Endodermal cell (in vitro differentiated cells): ENCODE measurements at regions not wholly inside any gene's neighbourhood (a gene's known extent, or its start where the extent isn't known, plus 50 kb on each side); places are given as distances from the start of the nearest gene placed in this dataset.

Experiments used
- DNase-seq: peaks from one replicate; pipeline ENCODE4 v3.0.0-alpha.2; 2017
- H3K27ac ChIP-seq: 2 replicates; pipeline ENCODE4 v1.5.1; 2013; ENCODE audit warnings: mild to moderate bottlenecking, low read depth, low read length, moderate library complexity
- H3K27me3 ChIP-seq: 2 replicates; pipeline ENCODE4 v1.6.1; 2013; ENCODE audit warnings: mild to moderate bottlenecking, low read length, moderate library complexity; ENCODE audit not compliant: insufficient read depth, control insufficient read depth, poor library complexity, severe bottlenecking
- H3K36me3 ChIP-seq: 2 replicates; pipeline ENCODE4 v1.7.0; 2013; ENCODE audit warnings: mild to moderate bottlenecking, low read length, moderate library complexity; ENCODE audit not compliant: control insufficient read depth, insufficient read depth
- H3K4me1 ChIP-seq: one replicate; pipeline ENCODE4 v1.7.0; 2013; ENCODE audit warnings: low read length; ENCODE audit not compliant: control insufficient read depth, insufficient read depth
- H3K4me3 ChIP-seq: 2 replicates; pipeline ENCODE4 v1.5.1; 2013; ENCODE audit warnings: mild to moderate bottlenecking, low read length, moderate library complexity
- H3K9ac ChIP-seq: 2 replicates; pipeline ENCODE4 v1.6.1; 2013; ENCODE audit warnings: mild to moderate bottlenecking, low read length, moderate library complexity; ENCODE audit not compliant: poor library complexity, severe bottlenecking; ENCODE audit errors: extremely low read depth
- H3K9me3 ChIP-seq: 2 replicates; pipeline ENCODE4 v1.6.1; 2013; ENCODE audit warnings: mild to moderate bottlenecking, low read length, moderate library complexity; ENCODE audit not compliant: control insufficient read depth
- H3K27ac Mint-ChIP-seq: 2 replicates; pipeline ENCODE4 v1.8.0; 2020; ENCODE audit warnings: mixed read lengths
- H3K27me3 Mint-ChIP-seq: 2 replicates; pipeline ENCODE4 v1.8.0; 2021; ENCODE audit warnings: mild to moderate bottlenecking, mixed read lengths; ENCODE audit not compliant: insufficient read depth
- H3K36me3 Mint-ChIP-seq: 2 replicates; pipeline ENCODE4 v1.8.0; 2020; ENCODE audit warnings: low read depth, mixed read lengths
- H3K4me1 Mint-ChIP-seq: 2 replicates; pipeline ENCODE4 v1.8.0; 2020; ENCODE audit warnings: mixed read lengths
- H3K4me3 Mint-ChIP-seq: 2 replicates; pipeline ENCODE4 v1.8.0; 2020; ENCODE audit warnings: mild to moderate bottlenecking, moderate library complexity, mixed read lengths
- H3K9me3 Mint-ChIP-seq: 2 replicates; pipeline ENCODE4 v1.8.0; 2020; ENCODE audit warnings: mild to moderate bottlenecking, mixed read lengths
- WGBS, 2 experiments: methylation state at CpG; one replicate each; pipeline versions ENCODE4 v1.1.5 to v1.1.7; 2013; ENCODE audit warnings: missing lambda C conversion rate in 2 of 2, mixed read lengths in 1 of 2; ENCODE audit not compliant: insufficient coverage in 1 of 2, insufficient read length in 1 of 2; 5-methylcytosine and 5-hydroxymethylcytosine counted together
- TF ChIP-seq, protein P1 (sequence below): fragments of 200-600 bp; sonication (generic); conservative IDR thresholded peaks from 2 replicates; pipeline ENCODE4 v1.5.0; 2021; ENCODE audit warnings: antibody characterized with exemption, mild to moderate bottlenecking

- H3K27ac ChIP-seq, result no peak overlapping the region
- TF ChIP-seq, protein P1, sequence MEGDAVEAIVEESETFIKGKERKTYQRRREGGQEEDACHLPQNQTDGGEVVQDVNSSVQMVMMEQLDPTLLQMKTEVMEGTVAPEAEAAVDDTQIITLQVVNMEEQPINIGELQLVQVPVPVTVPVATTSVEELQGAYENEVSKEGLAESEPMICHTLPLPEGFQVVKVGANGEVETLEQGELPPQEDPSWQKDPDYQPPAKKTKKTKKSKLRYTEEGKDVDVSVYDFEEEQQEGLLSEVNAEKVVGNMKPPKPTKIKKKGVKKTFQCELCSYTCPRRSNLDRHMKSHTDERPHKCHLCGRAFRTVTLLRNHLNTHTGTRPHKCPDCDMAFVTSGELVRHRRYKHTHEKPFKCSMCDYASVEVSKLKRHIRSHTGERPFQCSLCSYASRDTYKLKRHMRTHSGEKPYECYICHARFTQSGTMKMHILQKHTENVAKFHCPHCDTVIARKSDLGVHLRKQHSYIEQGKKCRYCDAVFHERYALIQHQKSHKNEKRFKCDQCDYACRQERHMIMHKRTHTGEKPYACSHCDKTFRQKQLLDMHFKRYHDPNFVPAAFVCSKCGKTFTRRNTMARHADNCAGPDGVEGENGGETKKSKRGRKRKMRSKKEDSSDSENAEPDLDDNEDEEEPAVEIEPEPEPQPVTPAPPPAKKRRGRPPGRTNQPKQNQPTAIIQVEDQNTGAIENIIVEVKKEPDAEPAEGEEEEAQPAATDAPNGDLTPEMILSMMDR, result no peak
- H3K4me1 ChIP-seq, result no peaks in the 10 kb centered on the region
- WGBS, 2 experiments, result 91 to 95% methylated on average over 5 to 7 of the region's 7 CpGs
- no peak for DNase-seq
- no peaks in the 10 kb centered on the region for H3K27me3 Mint-ChIP-seq
- no peaks in the 10 kb centered on the region for H3K27me3 ChIP-seq
- H3K9ac ChIP-seq, result no peak overlapping the region
- H3K36me3 Mint-ChIP-seq, result no peaks in the 10 kb centered on the region
- no peaks in the 10 kb centered on the region for H3K9me3 ChIP-seq
- H3K4me1 Mint-ChIP-seq, result peaks cover 13% of the 10 kb centered on the region
- no peak overlapping the region for H3K4me3 Mint-ChIP-seq
- H3K4me3 ChIP-seq, result no peak overlapping the region
- H3K36me3 ChIP-seq, result no peaks in the 10 kb centered on the region
- no peaks in the 10 kb centered on the region for H3K9me3 Mint-ChIP-seq
- H3K27ac Mint-ChIP-seq, result no peak overlapping the region
These were observed 239.5 kb downstream of the GXYLT1 start for GRCh38 chr12:41905073-41905758.

GRCh38 chr12:41904041-41904440 lies 240.6 kb downstream of the GXYLT1 start:
- TF ChIP-seq, protein P1, result no peak
- WGBS, 2 experiments, result 94 to 96% methylated on average over 4 of the region's 4 CpGs
- H3K4me1 ChIP-seq, result no peaks in the 10 kb centered on the region
- no peak overlapping the region for H3K4me3 ChIP-seq
- no peak overlapping the region for H3K27ac Mint-ChIP-seq
- H3K27me3 ChIP-seq, result no peaks in the 10 kb centered on the region
- H3K4me3 Mint-ChIP-seq, result no peak overlapping the region
- H3K9ac ChIP-seq, result no peak overlapping the region
- H3K36me3 Mint-ChIP-seq, result no peaks in the 10 kb centered on the region
- DNase-seq, result no peak
- H3K9me3 Mint-ChIP-seq, result no peaks in the 10 kb centered on the region
- no peaks in the 10 kb centered on the region for H3K9me3 ChIP-seq
- H3K4me1 Mint-ChIP-seq, result peaks cover 13% of the 10 kb centered on the region
- no peaks in the 10 kb centered on the region for H3K36me3 ChIP-seq
- H3K27ac ChIP-seq, result no peak overlapping the region
- H3K27me3 Mint-ChIP-seq, result no peaks in the 10 kb centered on the region

GRCh38 chr12:41903014-41903708 lies 241.5 kb downstream of the GXYLT1 start:
- no peak for DNase-seq
- Mint-ChIP-seq H3K4me3 (no peak overlapping the region), H3K27me3 (no peaks in the 10 kb centered on the region), H3K4me1 (peaks cover 13% of the 10 kb centered on the region), H3K9me3 (no peaks in the 10 kb centered on the region), H3K27ac (no peak overlapping the region), H3K36me3 (no peaks in the 10 kb centered on the region)
- no peak overlapping the region for H3K4me3 ChIP-seq
- no peak overlapping the region for H3K9ac ChIP-seq
- no peak overlapping the region for H3K27ac ChIP-seq
- H3K36me3 ChIP-seq, result no peaks in the 10 kb centered on the region
- TF ChIP-seq, protein P1, result no peak
- no peaks in the 10 kb centered on the region for H3K9me3 ChIP-seq
- no peaks in the 10 kb centered on the region for H3K27me3 ChIP-seq
- H3K4me1 ChIP-seq, result no peaks in the 10 kb centered on the region
- WGBS, 2 experiments, result 96 to 100% methylated on average over 1 to 6 of the region's 6 CpGs
